Glutamatergic neuron (in vitro differentiated cells): ENCODE measurements at regions not wholly inside any gene's neighbourhood (a gene's known extent, or its start where the extent isn't known, plus 50 kb on each side); places are given as distances from the start of the nearest gene placed in this dataset.
"Not testable (repeated sequence)": the region's sequence is repeated elsewhere in the genome, so short reads cannot be mapped to it uniquely, and the experiment has no call there.

ENCODE experiments used
- DNase-seq: peaks from one replicate; pipeline ENCODE4 v3.0.0; 2022
- H3K27ac Mint-ChIP-seq: one replicate; pipeline ENCODE4 v1.8.0; 2020; ENCODE audit warnings: mild to moderate bottlenecking, mixed read lengths, inconsistent platforms; ENCODE audit not compliant: unreplicated experiment
- H3K27me3 Mint-ChIP-seq: one replicate; pipeline ENCODE4 v1.8.0; 2020; ENCODE audit warnings: mild to moderate bottlenecking, moderate library complexity, mixed read lengths, inconsistent platforms; ENCODE audit not compliant: unreplicated experiment
- H3K36me3 Mint-ChIP-seq: one replicate; pipeline ENCODE4 v1.8.0; 2020; ENCODE audit warnings: mild to moderate bottlenecking, mixed read lengths, inconsistent platforms; ENCODE audit not compliant: unreplicated experiment
- H3K4me1 Mint-ChIP-seq: one replicate; pipeline ENCODE4 v1.8.0; 2020; ENCODE audit warnings: mild to moderate bottlenecking, low read depth, mixed read lengths, inconsistent platforms; ENCODE audit not compliant: unreplicated experiment
- H3K4me3 Mint-ChIP-seq: one replicate; pipeline ENCODE4 v1.8.0; 2020; ENCODE audit warnings: mild to moderate bottlenecking, mixed read lengths, inconsistent platforms; ENCODE audit not compliant: unreplicated experiment
- H3K9me3 Mint-ChIP-seq: one replicate; pipeline ENCODE4 v1.8.0; 2020; ENCODE audit warnings: mild to moderate bottlenecking, moderate library complexity, mixed read lengths, inconsistent platforms; ENCODE audit not compliant: unreplicated experiment
- TF ChIP-seq, protein P1 (sequence below): fragments of 200-600 bp; sonication (generic); IDR thresholded peaks from one replicate; pipeline ENCODE4 v1.5.0; 2021; ENCODE audit not compliant: partially characterized antibody, unreplicated experiment

- peaks cover 2% of the 10 kb centered on the region for H3K27me3 Mint-ChIP-seq
- no peak for DNase-seq
- H3K4me3 Mint-ChIP-seq: no peak overlapping the region
- no peaks in the 10 kb centered on the region for H3K4me1 Mint-ChIP-seq
- peaks cover 20% of the 10 kb centered on the region for H3K36me3 Mint-ChIP-seq
- peaks cover 6% of the 10 kb centered on the region for H3K9me3 Mint-ChIP-seq
- TF ChIP-seq, protein P1, sequence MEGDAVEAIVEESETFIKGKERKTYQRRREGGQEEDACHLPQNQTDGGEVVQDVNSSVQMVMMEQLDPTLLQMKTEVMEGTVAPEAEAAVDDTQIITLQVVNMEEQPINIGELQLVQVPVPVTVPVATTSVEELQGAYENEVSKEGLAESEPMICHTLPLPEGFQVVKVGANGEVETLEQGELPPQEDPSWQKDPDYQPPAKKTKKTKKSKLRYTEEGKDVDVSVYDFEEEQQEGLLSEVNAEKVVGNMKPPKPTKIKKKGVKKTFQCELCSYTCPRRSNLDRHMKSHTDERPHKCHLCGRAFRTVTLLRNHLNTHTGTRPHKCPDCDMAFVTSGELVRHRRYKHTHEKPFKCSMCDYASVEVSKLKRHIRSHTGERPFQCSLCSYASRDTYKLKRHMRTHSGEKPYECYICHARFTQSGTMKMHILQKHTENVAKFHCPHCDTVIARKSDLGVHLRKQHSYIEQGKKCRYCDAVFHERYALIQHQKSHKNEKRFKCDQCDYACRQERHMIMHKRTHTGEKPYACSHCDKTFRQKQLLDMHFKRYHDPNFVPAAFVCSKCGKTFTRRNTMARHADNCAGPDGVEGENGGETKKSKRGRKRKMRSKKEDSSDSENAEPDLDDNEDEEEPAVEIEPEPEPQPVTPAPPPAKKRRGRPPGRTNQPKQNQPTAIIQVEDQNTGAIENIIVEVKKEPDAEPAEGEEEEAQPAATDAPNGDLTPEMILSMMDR: no peak
- no peak overlapping the region for H3K27ac Mint-ChIP-seq
Measured at GRCh38 chr1:111063595-111063994, 76.3 kb downstream of the DRAM2 start.

GRCh38 chr1:111062624-111063023 is 77.3 kb downstream of the DRAM2 start:
- H3K27me3 Mint-ChIP-seq: peaks cover 2% of the 10 kb centered on the region
- peaks cover 6% of the 10 kb centered on the region for H3K9me3 Mint-ChIP-seq
- H3K36me3 Mint-ChIP-seq: peaks cover 20% of the 10 kb centered on the region
- no peak for DNase-seq
- TF ChIP-seq, protein P1: no peak
- H3K27ac Mint-ChIP-seq: no peak overlapping the region
- no peak overlapping the region for H3K4me3 Mint-ChIP-seq
- H3K4me1 Mint-ChIP-seq: no peaks in the 10 kb centered on the region

DNA sequence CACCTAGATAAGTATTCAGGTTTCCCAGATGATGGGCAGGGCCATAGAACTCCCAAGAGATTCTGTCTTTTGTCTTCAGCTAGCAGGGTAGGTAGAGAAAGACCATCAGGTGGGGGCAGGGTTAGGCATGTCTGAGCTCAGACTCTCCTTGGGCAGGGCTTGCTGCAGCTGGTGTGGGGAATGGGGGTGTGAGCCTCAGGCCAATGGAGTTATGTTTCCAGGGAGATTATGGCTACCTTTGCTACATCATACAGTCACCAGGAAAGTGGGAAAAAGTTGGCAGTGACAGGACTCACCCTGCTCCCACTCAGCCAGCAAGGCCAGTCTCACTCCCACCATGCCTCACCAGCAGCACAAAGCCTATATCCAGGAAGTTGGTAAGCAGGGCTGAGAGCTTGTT is 77.8 kb downstream of the DRAM2 start:
- H3K36me3 Mint-ChIP-seq: peaks cover 20% of the 10 kb centered on the region
- TF ChIP-seq, protein P1: no peak
- H3K9me3 Mint-ChIP-seq: peaks cover 5% of the 10 kb centered on the region
- H3K4me1 Mint-ChIP-seq: no peaks in the 10 kb centered on the region
- peaks cover 2% of the 10 kb centered on the region for H3K27me3 Mint-ChIP-seq
- H3K27ac Mint-ChIP-seq: no peak overlapping the region
- H3K4me3 Mint-ChIP-seq: no peak overlapping the region
- DNase-seq: no peak

DNA sequence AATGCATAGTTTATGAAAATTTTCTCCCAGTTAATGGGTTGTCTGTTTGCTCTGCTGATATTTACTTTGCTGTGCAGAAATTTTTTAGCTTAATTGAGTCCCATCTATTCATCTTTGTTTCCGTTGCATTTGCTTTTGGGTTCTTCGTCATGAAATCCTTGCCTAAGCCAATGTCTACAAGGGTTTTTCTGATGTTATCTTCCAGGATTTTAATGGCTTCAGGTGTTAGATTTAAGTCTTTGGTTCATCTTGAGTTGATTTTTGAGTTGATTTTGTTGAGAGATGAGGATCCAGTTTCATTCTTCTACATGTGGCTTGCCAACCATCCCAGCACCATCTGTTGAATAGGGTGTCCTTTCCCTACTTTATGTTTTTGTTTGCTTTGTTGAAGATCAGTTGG is 85.2 kb downstream of the DRAM2 start:
- DNase-seq: no peak
- H3K4me3 Mint-ChIP-seq: no peak overlapping the region
- H3K27me3 Mint-ChIP-seq: peaks cover 1% of the 10 kb centered on the region
- no peaks in the 10 kb centered on the region for H3K9me3 Mint-ChIP-seq
- TF ChIP-seq, protein P1: no peak
- H3K36me3 Mint-ChIP-seq: no peaks in the 10 kb centered on the region
- no peaks in the 10 kb centered on the region for H3K4me1 Mint-ChIP-seq
- H3K27ac Mint-ChIP-seq: no peak overlapping the region

- Mint-ChIP-seq H3K4me1 (no peaks in the 10 kb centered on the region), H3K4me3 (no peak overlapping the region), H3K36me3 (no peaks in the 10 kb centered on the region), H3K27me3 (peaks cover 1% of the 10 kb centered on the region), H3K27ac (no peak overlapping the region), H3K9me3 (no peaks in the 10 kb centered on the region)
- TF ChIP-seq, protein P1: no peak
- DNase-seq: no peak
Measured at GRCh38 chr1:111052246-111052645, 87.6 kb downstream of the DRAM2 start.

DNA sequence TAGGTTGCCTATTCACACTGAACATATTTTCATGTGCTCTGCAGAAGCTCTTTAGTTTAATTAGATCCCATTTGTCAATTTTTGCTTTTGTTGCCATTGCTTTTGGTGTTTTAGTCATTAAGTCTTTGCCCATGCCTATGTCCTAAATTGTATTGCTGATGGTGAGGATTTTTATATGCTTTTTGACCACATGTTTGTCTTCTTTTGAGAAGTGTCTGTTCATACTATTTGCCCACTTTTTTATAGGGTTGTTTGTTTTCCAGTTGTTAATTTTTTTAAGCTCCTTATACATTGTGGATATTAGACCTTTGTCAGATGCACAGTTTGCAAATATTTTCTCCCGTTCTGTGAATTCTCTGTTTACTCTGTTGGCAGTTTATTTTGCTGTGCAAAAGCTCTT is 84.5 kb upstream of the LRIF1 start:
- DNase-seq, H3K27ac Mint-ChIP-seq, H3K27me3 Mint-ChIP-seq, H3K4me3 Mint-ChIP-seq, H3K36me3 Mint-ChIP-seq, H3K4me1 Mint-ChIP-seq, H3K9me3 Mint-ChIP-seq: not testable (repeated sequence)
